Aorta (tissue), 5 donors: ENCODE measurements at regions not wholly inside any gene's neighbourhood (a gene's known extent, or its start where the extent isn't known, plus 50 kb on each side); places are given as distances from the start of the nearest gene placed in this dataset.

ENCODE experiments used
- ATAC-seq: fragments of 200-7000 bp; cut with Tn5 transposase; one replicate; pipeline ENCODE4 v1.9.1; 2022; ENCODE audit warnings: moderate library complexity; ENCODE audit not compliant: low FRiP score
- DNase-seq, 2 donors: peaks; one replicate each; pipeline ENCODE4 v3.0.0-alpha.2; 2020
- H3K27ac ChIP-seq, 2 donors: one replicate each; pipeline ENCODE4 v1.5.1; 2013; ENCODE audit warnings: low read length in 2 of 2, mild to moderate bottlenecking in 2 of 2, moderate library complexity in 2 of 2, control low read depth in 1 of 2, inconsistent platforms in 1 of 2, low read depth in 1 of 2
- H3K27me3 ChIP-seq, 2 donors: one replicate each; pipeline ENCODE4 v1.6.1; 2013; ENCODE audit warnings: control low read depth in 1 of 2, low read length in 1 of 2, mild to moderate bottlenecking in 1 of 2, moderate library complexity in 1 of 2; ENCODE audit not compliant: insufficient read depth in 2 of 2, control insufficient read depth in 1 of 2
- H3K36me3 ChIP-seq, 2 donors: one replicate each; pipeline ENCODE4 v1.6.1; 2013; ENCODE audit warnings: control low read depth in 1 of 2, low read length in 1 of 2, mild to moderate bottlenecking in 1 of 2; ENCODE audit not compliant: insufficient read depth in 2 of 2, control insufficient read depth in 1 of 2
- H3K4me1 ChIP-seq, 2 donors: one replicate each; pipeline ENCODE4 v1.6.1; 2013; ENCODE audit warnings: low read length in 2 of 2, control low read depth in 1 of 2, mild to moderate bottlenecking in 1 of 2, moderate library complexity in 1 of 2; ENCODE audit not compliant: insufficient read depth in 2 of 2, control insufficient read depth in 1 of 2
- H3K4me3 ChIP-seq, 2 donors: one replicate each; pipeline ENCODE4 v1.5.1; 2013; ENCODE audit warnings: low read length in 2 of 2, control low read depth in 1 of 2, mild to moderate bottlenecking in 1 of 2
- H3K9me3 ChIP-seq: one replicate; pipeline ENCODE4 v1.6.1; 2013; ENCODE audit warnings: mild to moderate bottlenecking, low read length; ENCODE audit not compliant: control insufficient read depth
- WGBS, 2 donors: extraction: QIAGEN DNeasy Blood & Tissue Kit; methylation state at CpG; one replicate each; pipeline ENCODE4 v1.1.7; 2013; 5-methylcytosine and 5-hydroxymethylcytosine counted together
- intact Hi-C, 2 donors: fragments of 100-400 bp; cut with DNase I; formaldehyde crosslinking; loops; one replicate each; pipeline versions ENCODE4 v1.14.2 to v1.15.0; 2022
- donor health status: healthy with polysubstance abuse.
- donor health status: Bipolar disorder and iron deficiency.
- donor health status: DM: no; HTN: no; CAD: no.
- donor health status: DM: no; HTN: no; CAD: no.
- donor health status: DM: yes; HTN: yes; CAD: no.

DNA sequence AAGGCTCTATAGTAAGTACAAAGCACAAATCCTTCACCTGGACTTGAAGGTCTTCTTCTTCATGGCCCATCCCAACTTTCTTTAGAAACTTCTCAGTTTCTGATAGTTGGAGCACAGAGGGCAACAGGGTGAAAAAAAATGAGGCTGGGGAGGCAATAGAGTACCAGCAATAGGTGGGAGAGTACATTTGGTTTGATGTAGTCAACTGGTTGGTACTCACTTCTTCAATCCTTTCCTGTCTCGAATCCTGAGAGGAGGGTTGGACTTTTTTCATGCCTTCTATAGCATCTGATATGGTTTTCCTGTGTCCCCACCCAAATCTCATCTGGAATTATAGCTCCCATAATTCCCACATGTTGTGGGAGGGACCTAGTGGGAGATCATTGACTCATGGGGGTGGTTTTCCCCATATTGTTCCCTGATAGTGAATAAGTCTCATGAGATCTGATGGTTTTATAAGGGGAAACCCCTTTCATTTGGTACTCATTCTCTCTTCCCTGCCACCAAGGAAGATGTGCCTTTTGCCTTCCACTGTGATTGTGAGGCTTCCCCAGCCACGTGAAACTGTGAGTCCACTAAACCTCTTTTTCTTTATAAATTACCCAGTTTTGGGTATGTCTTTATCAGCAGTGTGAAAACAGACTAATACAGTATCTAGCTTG is 75.9 kb upstream of the LCLAT1 start:
- no peak for DNase-seq
- H3K36me3 ChIP-seq, result no peaks in the 10 kb centered on the region
- peak overlapping the region in 1 of 2 donors; percentile 35 for H3K27ac ChIP-seq
- intact Hi-C loops, result loop anchor here (5.0 kb wide), 2 partner anchors 36 to 134 kb away; no protein-coding TSS in a partner anchor
- no peaks in the 10 kb centered on the region for H3K27me3 ChIP-seq
- ATAC-seq, result no peak
- no peaks in the 10 kb centered on the region for H3K9me3 ChIP-seq
- WGBS, 2 donors, result 94 to 95% methylated on average over 2 of the region's 2 CpGs
- H3K4me3 ChIP-seq, result no peak overlapping the region
- H3K4me1 ChIP-seq, result no peaks in the 10 kb centered on the region

DNA sequence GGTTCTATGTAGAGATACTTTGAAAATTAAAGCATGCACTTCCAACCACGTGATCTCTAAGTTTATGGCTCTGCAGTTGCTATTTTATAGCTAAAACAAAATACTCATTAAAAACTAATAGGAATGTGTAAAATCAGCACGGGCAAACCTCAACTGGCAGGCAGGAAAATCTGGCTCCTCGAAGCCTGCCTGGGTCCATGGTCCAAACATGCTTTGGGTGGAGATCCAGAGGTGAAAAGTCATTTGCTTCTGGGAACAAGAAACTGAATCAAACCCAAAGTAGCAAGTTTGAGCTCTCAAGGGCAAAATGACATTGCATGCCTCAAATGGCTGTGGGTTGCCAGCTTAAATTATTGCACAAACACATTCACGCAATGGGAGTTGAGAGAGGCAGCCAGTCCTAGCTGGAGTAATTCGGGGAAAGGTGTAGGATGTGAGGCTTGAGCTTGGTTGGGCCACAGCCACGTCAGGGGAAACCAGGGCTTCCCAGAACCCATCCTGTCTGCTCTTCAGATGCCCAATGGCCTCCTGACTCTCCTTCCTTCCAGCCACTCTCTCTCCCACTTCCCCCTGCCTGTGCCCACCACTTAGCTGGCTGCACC is 75.2 kb upstream of the LCLAT1 start:
- no peaks in the 10 kb centered on the region for H3K36me3 ChIP-seq
- peak overlapping the region in 1 of 2 donors; percentile 88 for H3K27ac ChIP-seq
- no peak for DNase-seq
- intact Hi-C loops, result loop anchor here (5.0 kb wide), 2 partner anchors 35 to 135 kb away; no protein-coding TSS in a partner anchor
- WGBS, 2 donors, result 11 to 26% methylated on average over 6 of the region's 6 CpGs
- H3K4me1 ChIP-seq, result no peaks in the 10 kb centered on the region
- H3K27me3 ChIP-seq, result no peaks in the 10 kb centered on the region
- ATAC-seq, result peak; percentile 62
- H3K4me3 ChIP-seq, result no peak overlapping the region
- H3K9me3 ChIP-seq, result no peaks in the 10 kb centered on the region

DNA sequence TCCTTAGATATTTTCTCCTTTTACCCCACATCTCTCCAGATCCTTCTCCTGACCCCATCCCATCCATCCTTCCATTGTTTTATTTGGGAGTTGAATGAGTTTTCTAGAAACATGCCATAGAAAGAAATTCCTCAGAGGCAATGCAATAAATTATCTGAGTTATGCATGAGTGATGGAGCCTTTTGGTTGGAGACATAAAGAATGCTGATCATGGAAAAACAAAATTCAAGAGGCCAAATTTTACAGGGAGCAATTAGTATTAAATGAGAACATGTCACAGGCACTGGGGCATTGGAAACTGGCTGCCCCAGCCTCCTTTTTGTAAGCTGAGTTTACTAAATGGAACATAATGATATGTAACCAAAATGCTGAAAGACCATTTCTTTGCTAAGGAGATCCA is 74.2 kb upstream of the LCLAT1 start:
- ATAC-seq (peak; percentile 48), DNase-seq (no peak)
- H3K9me3 ChIP-seq, result no peaks in the 10 kb centered on the region
- no peaks in the 10 kb centered on the region for H3K36me3 ChIP-seq
- H3K27ac ChIP-seq, result no peak overlapping the region
- H3K4me1 ChIP-seq, result no peaks in the 10 kb centered on the region
- intact Hi-C loops, result loop anchor here (5.0 kb wide), 2 partner anchors 34 to 136 kb away; no protein-coding TSS in a partner anchor
- H3K4me3 ChIP-seq, result no peak overlapping the region
- no peaks in the 10 kb centered on the region for H3K27me3 ChIP-seq

DNA sequence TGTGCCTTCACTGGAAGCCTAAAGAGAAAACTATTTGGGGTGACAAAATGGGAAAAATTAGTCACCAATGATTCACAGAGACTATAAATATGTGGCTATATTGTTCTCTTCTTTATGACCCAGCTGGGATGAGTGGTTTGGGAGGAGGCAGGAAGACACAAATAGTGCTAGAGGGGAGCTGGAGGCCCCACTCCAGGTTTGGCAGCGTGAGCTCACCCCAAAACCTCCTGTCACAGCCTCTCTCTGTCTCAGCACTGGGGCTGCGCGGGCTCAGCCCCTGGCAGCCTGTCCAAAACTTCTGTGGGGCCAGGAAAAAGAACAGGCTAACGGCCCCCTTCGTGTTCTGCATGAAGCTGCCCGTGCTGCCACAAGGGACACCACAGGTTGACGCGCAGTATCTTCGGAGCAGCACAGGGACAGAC is 73.2 kb upstream of the LCLAT1 start:
- intact Hi-C loops, result loop anchor here (5.0 kb wide), 2 partner anchors 33 to 137 kb away; no protein-coding TSS in a partner anchor
- Histone ChIP-seq H3K4me1 (no peaks in the 10 kb centered on the region), H3K4me3 (no peak overlapping the region), H3K27me3 (no peaks in the 10 kb centered on the region), H3K27ac (peak overlapping the region in 1 of 2 donors; percentile 8), H3K9me3 (no peaks in the 10 kb centered on the region), H3K36me3 (no peaks in the 10 kb centered on the region)
- ATAC-seq (no peak), DNase-seq (no peak)
- WGBS, 2 donors, result 58 to 74% methylated on average over 9 of the region's 9 CpGs

DNA sequence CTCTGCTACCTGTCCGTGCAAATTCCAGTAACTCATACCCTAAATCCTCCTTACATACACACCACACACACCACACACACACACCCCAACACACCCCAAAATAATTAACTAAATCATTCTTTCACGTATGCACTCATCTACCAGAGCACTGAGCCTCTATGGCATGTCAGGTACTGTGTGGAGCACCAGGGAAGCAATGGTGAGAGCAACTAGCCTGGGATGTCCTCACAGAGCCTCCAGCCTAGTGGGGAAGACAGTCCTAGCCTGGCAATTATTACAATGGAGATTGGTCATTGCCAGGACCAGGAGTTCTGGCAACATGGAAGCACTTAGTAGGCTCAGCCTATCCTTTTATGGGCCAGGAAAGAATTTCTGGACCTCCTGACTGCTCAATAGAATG is 72.7 kb upstream of the LCLAT1 start:
- Histone ChIP-seq H3K27me3 (no peaks in the 10 kb centered on the region), H3K4me3 (no peak overlapping the region), H3K4me1 (no peaks in the 10 kb centered on the region), H3K27ac (peak overlapping the region in 1 of 2 donors; percentile 8), H3K9me3 (no peaks in the 10 kb centered on the region), H3K36me3 (no peaks in the 10 kb centered on the region)
- WGBS, 2 donors, result 86 to 92% methylated on average over 2 of the region's 2 CpGs
- ATAC-seq (no peak), DNase-seq (no peak)
- intact Hi-C loops, result loop anchor here (5.0 kb wide), 2 partner anchors 33 to 137 kb away; no protein-coding TSS in a partner anchor

DNA sequence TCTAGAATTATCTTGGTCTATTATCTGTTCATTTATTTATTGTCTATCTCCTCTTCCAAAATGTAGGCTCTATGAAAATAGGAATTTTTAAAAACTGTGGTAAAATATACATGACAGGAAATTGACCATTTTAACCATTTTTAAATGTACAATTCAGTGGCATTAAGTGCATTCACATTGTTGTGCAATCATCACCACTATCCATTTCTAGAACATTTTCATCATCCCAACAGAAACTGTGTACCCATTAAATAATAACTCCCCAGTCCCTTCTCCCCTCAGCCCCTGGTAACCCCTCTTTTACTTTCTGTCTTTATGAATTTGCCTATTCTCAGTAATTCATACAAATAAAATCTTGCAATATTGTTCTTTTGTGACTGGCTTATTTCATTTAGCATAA is 71.1 kb upstream of the LCLAT1 start:
- DNase-seq (no peak), ATAC-seq (no peak)
- Histone ChIP-seq H3K27me3 (no peaks in the 10 kb centered on the region), H3K36me3 (no peaks in the 10 kb centered on the region), H3K9me3 (no peaks in the 10 kb centered on the region), H3K27ac (no peak overlapping the region), H3K4me1 (no peaks in the 10 kb centered on the region), H3K4me3 (no peak overlapping the region)
- intact Hi-C loops, result no loop called here

DNA sequence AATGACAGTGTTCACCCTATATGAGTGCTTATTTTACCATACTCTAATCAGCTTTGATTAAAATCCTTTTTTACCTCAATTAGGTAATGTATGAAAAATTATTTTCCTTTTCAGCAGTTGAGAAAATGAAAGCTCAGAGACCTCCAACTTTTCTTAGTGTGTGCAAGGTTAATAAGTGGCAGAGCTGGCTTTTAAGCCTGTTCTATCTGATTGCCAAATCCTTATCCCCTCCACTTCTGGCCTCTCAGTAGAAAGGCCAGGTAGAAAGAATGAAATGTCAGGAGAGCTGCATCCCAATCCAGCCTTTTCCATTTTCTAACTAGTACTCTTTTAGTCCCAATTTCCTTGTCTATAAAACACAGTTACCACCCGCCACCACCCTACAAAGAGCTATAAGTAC is 67.6 kb upstream of the LCLAT1 start:
- ATAC-seq, result no peak
- H3K27me3 ChIP-seq, result no peaks in the 10 kb centered on the region
- no peak for DNase-seq
- H3K27ac ChIP-seq, result no peak overlapping the region
- no peaks in the 10 kb centered on the region for H3K36me3 ChIP-seq
- intact Hi-C loops, result no loop called here
- no peaks in the 10 kb centered on the region for H3K4me1 ChIP-seq
- H3K4me3 ChIP-seq, result no peak overlapping the region
- WGBS, 2 donors, result 97 to 100% methylated on average over 1 of the region's 1 CpG
- no peaks in the 10 kb centered on the region for H3K9me3 ChIP-seq

DNA sequence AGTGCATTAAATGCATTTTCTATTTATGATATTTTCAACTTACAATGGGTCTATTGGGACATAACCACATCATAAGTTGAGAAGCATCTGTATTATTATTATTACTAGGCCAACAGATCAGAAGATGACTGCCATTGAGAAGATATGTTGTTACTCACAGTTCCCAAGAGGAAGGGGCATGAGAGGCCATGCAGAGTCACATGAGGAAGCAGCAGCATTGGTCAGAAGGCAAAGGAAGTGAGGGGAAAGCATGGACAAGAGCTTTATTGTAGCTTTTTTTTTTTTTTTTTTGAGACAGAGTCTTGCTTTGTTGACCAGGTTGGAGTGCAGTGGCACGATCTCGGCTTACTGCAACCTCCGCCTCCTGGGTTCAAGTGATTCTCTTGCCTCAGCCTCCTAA is 66.2 kb upstream of the LCLAT1 start:
- WGBS, 2 donors, result 95 to 100% methylated on average over 3 of the region's 3 CpGs
- DNase-seq, result no peak
- no peak overlapping the region for H3K27ac ChIP-seq
- intact Hi-C loops, result no loop called here
- H3K4me3 ChIP-seq, result no peak overlapping the region
- no peaks in the 10 kb centered on the region for H3K4me1 ChIP-seq
- H3K9me3 ChIP-seq, result no peaks in the 10 kb centered on the region
- no peak for ATAC-seq
- no peaks in the 10 kb centered on the region for H3K27me3 ChIP-seq
- H3K36me3 ChIP-seq, result no peaks in the 10 kb centered on the region

DNA sequence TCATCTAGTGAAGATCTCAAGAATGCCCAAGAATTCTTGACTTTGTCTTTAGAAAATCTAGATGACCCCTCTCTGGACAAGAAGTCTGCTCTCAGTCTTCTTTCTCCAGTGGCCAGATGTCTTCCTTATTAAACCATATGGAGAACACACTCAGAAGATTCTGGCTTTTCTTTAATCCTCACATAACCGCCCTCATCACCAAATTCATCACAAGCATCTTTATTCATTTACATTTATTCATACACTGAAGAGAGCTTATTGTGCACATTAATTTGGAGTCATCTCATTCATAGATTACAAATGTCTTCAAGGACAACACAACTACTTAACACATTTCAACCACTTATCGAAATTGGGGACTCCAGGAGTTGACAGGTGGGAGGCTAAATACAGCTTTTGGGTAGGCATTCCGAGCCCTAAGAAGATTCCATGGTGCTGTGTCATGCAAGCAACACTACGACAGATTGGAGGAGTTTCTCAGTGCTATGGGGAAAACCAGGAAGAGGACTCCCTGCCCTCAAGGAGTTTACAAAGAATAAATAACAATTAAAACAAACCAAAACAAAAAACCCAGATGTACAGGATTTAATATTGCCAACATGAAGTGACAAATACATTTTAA is 64.8 kb upstream of the LCLAT1 start:
- Histone ChIP-seq H3K4me1 (no peaks in the 10 kb centered on the region), H3K27me3 (no peaks in the 10 kb centered on the region), H3K9me3 (no peaks in the 10 kb centered on the region), H3K4me3 (no peak overlapping the region), H3K36me3 (no peaks in the 10 kb centered on the region), H3K27ac (no peak overlapping the region)
- WGBS, 2 donors, result 84 to 88% methylated on average over 4 of the region's 4 CpGs
- DNase-seq, result no peak
- intact Hi-C loops, result no loop called here
- no peak for ATAC-seq
